Neural crest cell (in vitro differentiated cells): ENCODE measurements at regions not wholly inside any gene's neighbourhood (a gene's known extent, or its start where the extent isn't known, plus 50 kb on each side); places are given as distances from the start of the nearest gene placed in this dataset.

Experiments
- DNase-seq: peaks from one replicate; pipeline ENCODE4 v3.0.0; 2021; ENCODE audit warnings: low read depth, mixed read lengths, low spot score
- H3K27ac Mint-ChIP-seq: one replicate; pipeline ENCODE4 v1.8.0; 2021; ENCODE audit warnings: mild to moderate bottlenecking, mixed read lengths; ENCODE audit not compliant: unreplicated experiment
- H3K27me3 Mint-ChIP-seq: 2 replicates; pipeline ENCODE4 v1.8.0; 2021; ENCODE audit warnings: low read depth, mild to moderate bottlenecking, mixed read lengths
- H3K36me3 Mint-ChIP-seq: 2 replicates; pipeline ENCODE4 v1.8.0; 2021; ENCODE audit warnings: low read depth, mild to moderate bottlenecking, mixed read lengths
- H3K4me1 Mint-ChIP-seq: 2 replicates; pipeline ENCODE4 v1.8.0; 2021; ENCODE audit warnings: mixed read lengths
- H3K4me3 Mint-ChIP-seq: one replicate; pipeline ENCODE4 v1.8.0; 2021; ENCODE audit warnings: mild to moderate bottlenecking, mixed read lengths
- H3K9me3 Mint-ChIP-seq: 2 replicates; pipeline ENCODE4 v1.8.0; 2021; ENCODE audit warnings: mixed read lengths
- TF ChIP-seq, protein P1 (sequence below): fragments of 200-600 bp; sonication (generic); conservative IDR thresholded peaks from 2 replicates; pipeline ENCODE4 v1.5.0; 2021; ENCODE audit warnings: antibody characterized with exemption, mild to moderate bottlenecking

DNA sequence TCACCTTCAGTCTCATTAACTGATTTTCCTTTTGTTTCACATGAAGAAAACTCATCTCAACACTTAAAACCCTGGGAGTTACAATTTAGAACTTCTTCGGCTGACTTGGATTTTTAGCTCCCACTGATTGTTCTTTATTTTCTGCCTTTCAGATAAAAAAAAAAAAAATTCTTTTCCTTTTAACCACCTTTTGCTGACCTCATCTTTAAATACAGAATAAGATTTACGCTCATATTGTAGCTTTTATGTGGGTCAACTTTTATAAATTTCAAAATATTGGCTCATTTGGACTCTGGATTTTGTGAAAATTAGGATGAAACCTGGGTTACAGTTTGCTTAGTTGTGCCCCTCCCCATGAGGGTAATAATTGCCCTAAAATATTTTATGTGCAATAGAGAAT, 659.3 kb downstream of the ZNF674 start:
- Mint-ChIP-seq H3K4me1 (no peaks in the 10 kb centered on the region), H3K36me3 (no peaks in the 10 kb centered on the region), H3K4me3 (no peak overlapping the region), H3K27ac (no peak overlapping the region), H3K9me3 (peaks cover 10% of the 10 kb centered on the region), H3K27me3 (no peaks in the 10 kb centered on the region)
- TF ChIP-seq, protein P1, sequence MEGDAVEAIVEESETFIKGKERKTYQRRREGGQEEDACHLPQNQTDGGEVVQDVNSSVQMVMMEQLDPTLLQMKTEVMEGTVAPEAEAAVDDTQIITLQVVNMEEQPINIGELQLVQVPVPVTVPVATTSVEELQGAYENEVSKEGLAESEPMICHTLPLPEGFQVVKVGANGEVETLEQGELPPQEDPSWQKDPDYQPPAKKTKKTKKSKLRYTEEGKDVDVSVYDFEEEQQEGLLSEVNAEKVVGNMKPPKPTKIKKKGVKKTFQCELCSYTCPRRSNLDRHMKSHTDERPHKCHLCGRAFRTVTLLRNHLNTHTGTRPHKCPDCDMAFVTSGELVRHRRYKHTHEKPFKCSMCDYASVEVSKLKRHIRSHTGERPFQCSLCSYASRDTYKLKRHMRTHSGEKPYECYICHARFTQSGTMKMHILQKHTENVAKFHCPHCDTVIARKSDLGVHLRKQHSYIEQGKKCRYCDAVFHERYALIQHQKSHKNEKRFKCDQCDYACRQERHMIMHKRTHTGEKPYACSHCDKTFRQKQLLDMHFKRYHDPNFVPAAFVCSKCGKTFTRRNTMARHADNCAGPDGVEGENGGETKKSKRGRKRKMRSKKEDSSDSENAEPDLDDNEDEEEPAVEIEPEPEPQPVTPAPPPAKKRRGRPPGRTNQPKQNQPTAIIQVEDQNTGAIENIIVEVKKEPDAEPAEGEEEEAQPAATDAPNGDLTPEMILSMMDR, result no peak
- no peak for DNase-seq

DNA sequence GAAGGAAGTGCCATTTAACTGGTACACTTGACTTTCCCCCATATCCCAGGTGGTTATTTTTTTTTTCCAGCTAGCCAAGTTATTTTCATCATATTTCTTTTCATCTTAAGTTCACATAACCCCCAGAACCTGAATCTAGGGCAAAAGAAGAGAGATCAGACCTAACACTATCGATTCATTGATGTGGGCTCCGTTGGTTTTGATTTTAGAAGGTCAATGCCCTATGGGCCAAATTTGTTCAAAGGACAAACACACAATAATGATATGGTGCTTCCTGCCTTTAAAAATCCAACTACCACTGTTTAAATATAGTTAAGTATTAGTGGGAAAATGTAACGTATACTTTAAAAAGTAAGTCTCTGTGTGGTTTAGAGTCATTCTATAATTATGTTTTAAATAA, 665.7 kb downstream of the ZNF674 start:
- peaks cover 10% of the 10 kb centered on the region for H3K9me3 Mint-ChIP-seq

DNA sequence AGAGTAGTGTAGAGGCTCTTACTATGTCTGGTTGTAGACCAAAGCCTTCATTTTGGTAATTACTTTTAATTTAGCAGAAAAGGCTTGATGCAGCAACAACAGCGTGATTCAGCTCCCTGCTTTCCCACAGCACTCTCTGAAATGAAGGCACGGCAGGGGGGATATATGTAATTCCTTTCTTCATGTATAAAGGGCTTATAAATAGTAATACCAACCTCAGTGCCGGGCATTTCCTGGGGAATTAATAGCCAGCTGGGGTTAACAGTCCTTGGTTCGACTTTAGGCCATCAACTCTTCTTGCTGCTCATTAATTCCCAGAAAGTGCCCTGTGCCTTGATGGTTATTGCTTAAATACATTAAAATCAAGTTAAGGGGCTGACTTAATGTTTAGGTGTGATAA, 669.0 kb downstream of the ZNF674 start:
- no peak overlapping the region for H3K27ac Mint-ChIP-seq
- DNase-seq, result no peak
- H3K9me3 Mint-ChIP-seq, result peaks cover 10% of the 10 kb centered on the region
- H3K27me3 Mint-ChIP-seq, result no peaks in the 10 kb centered on the region
- H3K4me3 Mint-ChIP-seq, result no peak overlapping the region
- H3K36me3 Mint-ChIP-seq, result no peaks in the 10 kb centered on the region
- no peaks in the 10 kb centered on the region for H3K4me1 Mint-ChIP-seq
- TF ChIP-seq, protein P1, result no peak

More for the DNA sequence above, 665.7 kb downstream of the ZNF674 start:
- Mint-ChIP-seq H3K27ac (no peak overlapping the region), H3K27me3 (no peaks in the 10 kb centered on the region), H3K4me3 (no peak overlapping the region), H3K36me3 (no peaks in the 10 kb centered on the region), H3K4me1 (no peaks in the 10 kb centered on the region)
- DNase-seq, result no peak
- TF ChIP-seq, protein P1, result no peak

DNA sequence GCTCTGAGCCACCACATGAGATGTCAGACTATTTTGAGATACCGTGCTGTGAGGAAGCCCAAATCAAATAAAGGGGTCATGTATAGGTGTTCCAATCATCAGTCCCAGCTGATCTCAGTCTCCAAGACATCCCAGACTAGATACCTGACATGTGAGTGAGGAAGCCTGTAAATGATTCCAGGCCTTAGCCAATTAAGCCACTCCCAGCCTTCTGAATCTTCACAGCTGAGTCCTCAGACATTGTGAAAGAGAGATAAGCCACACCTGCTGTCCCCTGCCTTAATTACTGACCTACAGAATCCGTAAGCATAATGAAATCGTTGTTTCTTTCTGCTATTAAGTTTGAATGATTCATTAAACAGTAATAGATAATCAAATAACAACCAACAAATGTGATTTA, 671.4 kb downstream of the ZNF674 start:
- H3K9me3 Mint-ChIP-seq, result peaks cover 6% of the 10 kb centered on the region

DNA sequence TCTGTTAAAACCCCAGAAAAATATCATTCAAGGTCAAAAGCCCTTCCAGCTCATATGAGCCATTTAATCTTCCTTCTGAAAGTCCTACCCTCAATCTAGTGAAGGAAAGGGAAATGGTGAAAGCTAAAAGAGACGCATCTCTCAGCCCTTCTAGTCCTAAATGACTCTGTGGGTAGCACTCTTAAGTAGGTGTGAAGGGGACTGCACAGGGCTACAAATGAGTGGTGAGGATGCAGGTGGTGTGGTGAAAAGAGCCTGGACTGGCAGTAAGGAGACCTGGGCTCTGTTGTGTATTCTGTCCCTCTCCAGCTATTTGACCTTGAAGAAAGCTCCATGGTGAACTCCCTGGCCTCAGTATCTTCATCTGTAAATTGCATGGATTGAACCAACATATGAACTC, 671.8 kb upstream of the DIPK2B start:
- no peaks in the 10 kb centered on the region for H3K36me3 Mint-ChIP-seq

More for the DNA sequence above, 671.4 kb downstream of the ZNF674 start:
- TF ChIP-seq, protein P1, result no peak
- DNase-seq, result no peak
- Mint-ChIP-seq H3K4me3 (no peak overlapping the region), H3K27ac (no peak overlapping the region), H3K4me1 (no peaks in the 10 kb centered on the region), H3K36me3 (no peaks in the 10 kb centered on the region), H3K27me3 (no peaks in the 10 kb centered on the region)

More for the DNA sequence above, 671.8 kb upstream of the DIPK2B start:
- Mint-ChIP-seq H3K4me3 (no peak overlapping the region), H3K27me3 (no peaks in the 10 kb centered on the region), H3K9me3 (peaks cover 9% of the 10 kb centered on the region), H3K4me1 (no peaks in the 10 kb centered on the region), H3K27ac (no peak overlapping the region)
- TF ChIP-seq, protein P1, result no peak
- no peak for DNase-seq
